DND-41 (cell line): ENCODE measurements at regions not wholly inside any gene's neighbourhood (a gene's known extent, or its start where the extent isn't known, plus 50 kb on each side); places are given as distances from the start of the nearest gene placed in this dataset.

Experiments used
- EZH2 ChIP-seq: IDR thresholded peaks from 3 replicates; pipeline ENCODE4 v1.6.1; 2012; ENCODE audit warnings: borderline replicate concordance, low read depth, mild to moderate bottlenecking, moderate library complexity, low read length, inconsistent platforms; ENCODE audit not compliant: severe bottlenecking
- TF ChIP-seq, protein P1 (sequence below): IDR thresholded peaks from 2 replicates; pipeline ENCODE4 v1.5.1; 2012; ENCODE audit warnings: borderline replicate concordance, low read length, moderate library complexity, mild to moderate bottlenecking; ENCODE audit not compliant: poor library complexity, severe bottlenecking; ENCODE audit errors: extremely low read depth

DNA sequence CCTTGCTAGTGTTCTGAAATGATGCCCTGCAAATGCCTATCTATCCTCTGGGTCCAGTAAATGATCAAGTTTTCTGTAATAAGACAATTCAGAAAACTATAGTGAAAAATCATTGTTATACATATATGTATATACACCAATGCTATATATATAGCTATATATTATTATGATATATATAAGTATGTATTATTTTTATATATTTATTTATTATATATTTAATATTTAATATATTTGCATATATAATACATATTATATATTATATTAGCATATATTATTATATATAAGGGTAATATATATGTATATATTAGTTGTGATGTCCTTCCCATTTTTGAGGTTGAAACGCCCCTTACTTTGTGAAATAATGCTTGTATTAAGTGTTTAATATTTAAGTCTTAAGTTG lies 181.4 kb upstream of the CACNA2D1 start:
- no peak for TF ChIP-seq EZH2
- TF ChIP-seq, protein P1, sequence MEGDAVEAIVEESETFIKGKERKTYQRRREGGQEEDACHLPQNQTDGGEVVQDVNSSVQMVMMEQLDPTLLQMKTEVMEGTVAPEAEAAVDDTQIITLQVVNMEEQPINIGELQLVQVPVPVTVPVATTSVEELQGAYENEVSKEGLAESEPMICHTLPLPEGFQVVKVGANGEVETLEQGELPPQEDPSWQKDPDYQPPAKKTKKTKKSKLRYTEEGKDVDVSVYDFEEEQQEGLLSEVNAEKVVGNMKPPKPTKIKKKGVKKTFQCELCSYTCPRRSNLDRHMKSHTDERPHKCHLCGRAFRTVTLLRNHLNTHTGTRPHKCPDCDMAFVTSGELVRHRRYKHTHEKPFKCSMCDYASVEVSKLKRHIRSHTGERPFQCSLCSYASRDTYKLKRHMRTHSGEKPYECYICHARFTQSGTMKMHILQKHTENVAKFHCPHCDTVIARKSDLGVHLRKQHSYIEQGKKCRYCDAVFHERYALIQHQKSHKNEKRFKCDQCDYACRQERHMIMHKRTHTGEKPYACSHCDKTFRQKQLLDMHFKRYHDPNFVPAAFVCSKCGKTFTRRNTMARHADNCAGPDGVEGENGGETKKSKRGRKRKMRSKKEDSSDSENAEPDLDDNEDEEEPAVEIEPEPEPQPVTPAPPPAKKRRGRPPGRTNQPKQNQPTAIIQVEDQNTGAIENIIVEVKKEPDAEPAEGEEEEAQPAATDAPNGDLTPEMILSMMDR = no peak
